WTC11 (cell line): ENCODE measurements at regions not wholly inside any gene's neighbourhood (a gene's known extent, or its start where the extent isn't known, plus 50 kb on each side); places are given as distances from the start of the nearest gene placed in this dataset.

Experiments
- ATAC-seq: fragments of 200-7000 bp; cut with Tn5 transposase; 2 replicates; pipeline ENCODE4 v1.10.0; 2021; ENCODE audit warnings: mild to moderate bottlenecking, moderate library complexity
- CTCF ChIA-PET: fragments of 300-600 bp; sonication (Branson Sonifier 250); formaldehyde crosslinking; loops from one replicate; lab custom pipeline; 2021; ENCODE audit warnings: antibody characterized with exemption; lab: Charles Lee
- POLR2A ChIA-PET: fragments of 350-600 bp; sonication (Branson Sonifier 250); formaldehyde crosslinking; loops from one replicate; lab custom pipeline; 2021; ENCODE audit warnings: antibody characterized with exemption; lab: Charles Lee
- DNase-seq: peaks from one replicate; pipeline ENCODE4 v3.0.0; 2021; ENCODE audit warnings: low spot score
- H3K27ac Mint-ChIP-seq: 2 replicates; pipeline ENCODE4 v1.8.0; 2021; ENCODE audit warnings: mixed read lengths
- H3K27me3 Mint-ChIP-seq: 2 replicates; pipeline ENCODE4 v1.8.0; 2021; ENCODE audit warnings: low read depth, mild to moderate bottlenecking, moderate library complexity, mixed read lengths
- H3K36me3 Mint-ChIP-seq: 2 replicates; pipeline ENCODE4 v1.8.0; 2021; ENCODE audit warnings: mixed read lengths
- H3K4me1 Mint-ChIP-seq: 2 replicates; pipeline ENCODE4 v1.8.0; 2022; ENCODE audit warnings: mixed read lengths
- H3K4me3 Mint-ChIP-seq: 2 replicates; pipeline ENCODE4 v1.8.0; 2021; ENCODE audit warnings: mild to moderate bottlenecking, moderate library complexity, mixed read lengths
- H3K9me3 Mint-ChIP-seq: 2 replicates; pipeline ENCODE4 v1.8.0; 2021; ENCODE audit warnings: mixed read lengths
- ESRRA ChIP-seq: sonication (generic); formaldehyde crosslinking; IDR thresholded peaks from 2 replicates; pipeline ENCODE4 v1.8.1; 2022; ENCODE audit warnings: mild to moderate bottlenecking, missing genetic modification reagents, borderline replicate concordance
- ETV6 ChIP-seq: sonication (generic); formaldehyde crosslinking; IDR thresholded peaks from 2 replicates; pipeline ENCODE4 v1.8.1; 2022; ENCODE audit warnings: mild to moderate bottlenecking, missing genetic modification reagents
- FOXJ3 ChIP-seq: sonication (generic); formaldehyde crosslinking; IDR thresholded peaks from 2 replicates; pipeline ENCODE4 v1.9.0; 2021; ENCODE audit warnings: missing genetic modification reagents, mild to moderate bottlenecking, borderline replicate concordance
- FOXK1 ChIP-seq: sonication (generic); formaldehyde crosslinking; IDR thresholded peaks from 2 replicates; pipeline ENCODE4 v1.8.0; 2022; ENCODE audit warnings: mild to moderate bottlenecking, moderate library complexity, missing genetic modification reagents
- HMGA2 ChIP-seq: fragments of 250-450 bp; sonication (Bioruptor Pico); IDR thresholded peaks from 2 replicates; pipeline ENCODE4 v1.4.0; 2021; ENCODE audit warnings: mild to moderate bottlenecking, moderate library complexity
- JUN ChIP-seq: sonication (generic); formaldehyde crosslinking; IDR thresholded peaks from 2 replicates; pipeline ENCODE4 v1.8.0; 2023; ENCODE audit warnings: mild to moderate bottlenecking, missing genetic modification reagents
- KAT7 ChIP-seq: sonication (generic); formaldehyde crosslinking; IDR thresholded peaks from 2 replicates; pipeline ENCODE4 v1.8.1; 2023; ENCODE audit warnings: missing genetic modification reagents, mild to moderate bottlenecking, borderline replicate concordance
- MXD4 ChIP-seq: fragments of 250-450 bp; sonication (Bioruptor Pico); IDR thresholded peaks from 2 replicates; pipeline ENCODE4 v1.8.0; 2021; ENCODE audit warnings: mild to moderate bottlenecking, moderate library complexity, borderline replicate concordance
- MYBL2 ChIP-seq: sonication (generic); formaldehyde crosslinking; IDR thresholded peaks from 2 replicates; pipeline ENCODE4 v1.8.1; 2023; ENCODE audit warnings: mild to moderate bottlenecking, moderate library complexity, missing genetic modification reagents
- NFATC4 ChIP-seq: fragments of 250-450 bp; sonication (Bioruptor Pico); IDR thresholded peaks from 2 replicates; pipeline ENCODE4 v1.9.0; 2021; ENCODE audit warnings: mild to moderate bottlenecking
- NR1H2 ChIP-seq: sonication (generic); formaldehyde crosslinking; IDR thresholded peaks from 2 replicates; pipeline ENCODE4 v1.9.0; 2021; ENCODE audit warnings: mild to moderate bottlenecking, moderate library complexity, missing genetic modification reagents
- NR2C2 ChIP-seq: sonication (generic); formaldehyde crosslinking; IDR thresholded peaks from 2 replicates; pipeline ENCODE4 v1.8.0; 2022; ENCODE audit warnings: mild to moderate bottlenecking, missing genetic modification reagents
- NR3C1 ChIP-seq: sonication (generic); formaldehyde crosslinking; conservative IDR thresholded peaks from 2 replicates; pipeline ENCODE4 v1.8.1; 2023; ENCODE audit warnings: low read depth, mild to moderate bottlenecking, missing genetic modification reagents
- RELA ChIP-seq: sonication (generic); formaldehyde crosslinking; IDR thresholded peaks from 2 replicates; pipeline ENCODE4 v1.8.1; 2022; ENCODE audit warnings: missing genetic modification reagents, mild to moderate bottlenecking, borderline replicate concordance
- SMAD4 ChIP-seq: sonication (generic); formaldehyde crosslinking; IDR thresholded peaks from 2 replicates; pipeline ENCODE4 v1.8.0; 2022; ENCODE audit warnings: mild to moderate bottlenecking, missing genetic modification reagents
- ZNF219 ChIP-seq: sonication (generic); formaldehyde crosslinking; IDR thresholded peaks from 2 replicates; pipeline ENCODE4 v1.8.0; 2023; ENCODE audit warnings: missing genetic modification reagents, mild to moderate bottlenecking, borderline replicate concordance
- ZNF317 ChIP-seq: sonication (generic); formaldehyde crosslinking; IDR thresholded peaks from 2 replicates; pipeline ENCODE4 v1.8.1; 2023; ENCODE audit warnings: low read depth, mild to moderate bottlenecking, moderate library complexity, missing genetic modification reagents, borderline replicate concordance
- ZNF423 ChIP-seq: fragments of 250-450 bp; sonication (Bioruptor Pico); IDR thresholded peaks from 2 replicates; pipeline ENCODE4 v2.1.2; 2022; ENCODE audit warnings: mild to moderate bottlenecking, moderate library complexity
- TF ChIP-seq, protein P1 (sequence below): sonication (generic); formaldehyde crosslinking; IDR thresholded peaks from 2 replicates; pipeline ENCODE4 v1.8.0; 2022; ENCODE audit warnings: mild to moderate bottlenecking, missing genetic modification reagents
- TF ChIP-seq, protein P2 (sequence below): sonication (generic); formaldehyde crosslinking; IDR thresholded peaks from 2 replicates; pipeline ENCODE4 v1.8.1; 2023; ENCODE audit warnings: mild to moderate bottlenecking, moderate library complexity, missing genetic modification reagents
- TF ChIP-seq, protein P3 (sequence below): fragments of 250-450 bp; sonication (Bioruptor Pico); IDR thresholded peaks from 2 replicates; pipeline ENCODE4 v1.9.0; 2021; ENCODE audit warnings: mild to moderate bottlenecking, borderline replicate concordance
- TF ChIP-seq, protein P4 (sequence below): sonication (generic); formaldehyde crosslinking; conservative IDR thresholded peaks from 2 replicates; pipeline ENCODE4 v1.8.1; 2022; ENCODE audit warnings: mild to moderate bottlenecking, missing genetic modification reagents
- TF ChIP-seq, protein P5 (sequence below): sonication (generic); formaldehyde crosslinking; IDR thresholded peaks from 2 replicates; pipeline ENCODE4 v1.8.1; 2022; ENCODE audit warnings: missing genetic modification reagents, borderline replicate concordance
- TF ChIP-seq, protein P6 (sequence below): sonication (generic); formaldehyde crosslinking; IDR thresholded peaks from 2 replicates; pipeline ENCODE4 v1.8.0; 2023; ENCODE audit warnings: mild to moderate bottlenecking, missing genetic modification reagents
- TF ChIP-seq, protein P7 (sequence below): fragments of 250-450 bp; sonication (Bioruptor Pico); IDR thresholded peaks from 2 replicates; pipeline ENCODE4 v1.9.0; 2021; ENCODE audit warnings: moderate library complexity, mild to moderate bottlenecking, inconsistent platforms, borderline replicate concordance

DNA sequence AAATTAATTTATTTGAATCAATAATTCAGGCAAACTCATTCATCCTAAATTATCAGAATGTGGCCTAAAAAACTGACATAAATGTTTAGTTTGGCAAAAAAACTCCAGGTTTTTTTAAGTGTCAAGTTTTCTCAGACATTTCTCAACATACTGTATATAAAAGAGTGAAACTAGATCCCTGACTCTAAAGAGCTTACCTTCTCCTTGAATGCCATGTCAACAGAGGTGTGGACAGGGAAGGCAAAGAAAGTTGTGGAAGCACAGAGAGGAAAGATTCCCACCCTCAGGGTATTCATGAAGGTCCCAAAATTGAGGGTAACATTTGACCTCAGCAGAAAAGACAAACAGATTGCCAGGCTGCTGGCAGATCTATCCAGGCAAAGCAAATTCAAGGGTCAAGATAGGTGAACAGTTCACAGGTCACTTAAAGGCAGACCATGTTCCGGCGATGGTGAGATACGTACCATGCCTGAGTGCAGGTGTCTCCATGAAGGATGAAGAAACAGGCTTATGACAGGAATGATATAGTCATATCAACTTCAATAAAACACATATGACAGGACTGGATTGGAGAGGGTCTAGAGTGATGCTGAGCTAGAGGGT is 1638.3 kb upstream of the ZEB2 start:
- ATAC-seq, result no peak
- no peaks in the 10 kb centered on the region for H3K36me3 Mint-ChIP-seq
- no peaks in the 10 kb centered on the region for H3K4me1 Mint-ChIP-seq
- TF ChIP-seq JUN (CRISPR knock-in tag) (no peak), KAT7 (CRISPR knock-in tag) (no peak), FOXJ3 (no peak), ESRRA (CRISPR knock-in tag) (no peak), SMAD4 (CRISPR knock-in tag) (no peak), NFATC4 (CRISPR knock-in tag) (no peak), RELA (CRISPR knock-in tag) (no peak), ZNF317 (no peak), ZNF219 (no peak), ZNF423 (CRISPR knock-in tag) (no peak), HMGA2 (CRISPR knock-in tag) (no peak), MYBL2 (CRISPR knock-in tag) (no peak), MXD4 (no peak)
- TF ChIP-seq, protein P1, sequence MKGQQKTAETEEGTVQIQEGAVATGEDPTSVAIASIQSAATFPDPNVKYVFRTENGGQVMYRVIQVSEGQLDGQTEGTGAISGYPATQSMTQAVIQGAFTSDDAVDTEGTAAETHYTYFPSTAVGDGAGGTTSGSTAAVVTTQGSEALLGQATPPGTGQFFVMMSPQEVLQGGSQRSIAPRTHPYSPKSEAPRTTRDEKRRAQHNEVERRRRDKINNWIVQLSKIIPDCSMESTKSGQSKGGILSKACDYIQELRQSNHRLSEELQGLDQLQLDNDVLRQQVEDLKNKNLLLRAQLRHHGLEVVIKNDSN, result no peak
- TF ChIP-seq, protein P2, sequence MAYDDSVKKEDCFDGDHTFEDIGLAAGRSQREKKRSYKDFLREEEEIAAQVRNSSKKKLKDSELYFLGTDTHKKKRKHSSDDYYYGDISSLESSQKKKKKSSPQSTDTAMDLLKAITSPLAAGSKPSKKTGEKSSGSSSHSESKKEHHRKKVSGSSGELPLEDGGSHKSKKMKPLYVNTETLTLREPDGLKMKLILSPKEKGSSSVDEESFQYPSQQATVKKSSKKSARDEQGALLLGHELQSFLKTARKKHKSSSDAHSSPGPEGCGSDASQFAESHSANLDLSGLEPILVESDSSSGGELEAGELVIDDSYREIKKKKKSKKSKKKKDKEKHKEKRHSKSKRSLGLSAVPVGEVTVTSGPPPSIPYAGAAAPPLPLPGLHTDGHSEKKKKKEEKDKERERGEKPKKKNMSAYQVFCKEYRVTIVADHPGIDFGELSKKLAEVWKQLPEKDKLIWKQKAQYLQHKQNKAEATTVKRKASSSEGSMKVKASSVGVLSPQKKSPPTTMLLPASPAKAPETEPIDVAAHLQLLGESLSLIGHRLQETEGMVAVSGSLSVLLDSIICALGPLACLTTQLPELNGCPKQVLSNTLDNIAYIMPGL (CRISPR knock-in tag), result no peak
- TF ChIP-seq, protein P3, sequence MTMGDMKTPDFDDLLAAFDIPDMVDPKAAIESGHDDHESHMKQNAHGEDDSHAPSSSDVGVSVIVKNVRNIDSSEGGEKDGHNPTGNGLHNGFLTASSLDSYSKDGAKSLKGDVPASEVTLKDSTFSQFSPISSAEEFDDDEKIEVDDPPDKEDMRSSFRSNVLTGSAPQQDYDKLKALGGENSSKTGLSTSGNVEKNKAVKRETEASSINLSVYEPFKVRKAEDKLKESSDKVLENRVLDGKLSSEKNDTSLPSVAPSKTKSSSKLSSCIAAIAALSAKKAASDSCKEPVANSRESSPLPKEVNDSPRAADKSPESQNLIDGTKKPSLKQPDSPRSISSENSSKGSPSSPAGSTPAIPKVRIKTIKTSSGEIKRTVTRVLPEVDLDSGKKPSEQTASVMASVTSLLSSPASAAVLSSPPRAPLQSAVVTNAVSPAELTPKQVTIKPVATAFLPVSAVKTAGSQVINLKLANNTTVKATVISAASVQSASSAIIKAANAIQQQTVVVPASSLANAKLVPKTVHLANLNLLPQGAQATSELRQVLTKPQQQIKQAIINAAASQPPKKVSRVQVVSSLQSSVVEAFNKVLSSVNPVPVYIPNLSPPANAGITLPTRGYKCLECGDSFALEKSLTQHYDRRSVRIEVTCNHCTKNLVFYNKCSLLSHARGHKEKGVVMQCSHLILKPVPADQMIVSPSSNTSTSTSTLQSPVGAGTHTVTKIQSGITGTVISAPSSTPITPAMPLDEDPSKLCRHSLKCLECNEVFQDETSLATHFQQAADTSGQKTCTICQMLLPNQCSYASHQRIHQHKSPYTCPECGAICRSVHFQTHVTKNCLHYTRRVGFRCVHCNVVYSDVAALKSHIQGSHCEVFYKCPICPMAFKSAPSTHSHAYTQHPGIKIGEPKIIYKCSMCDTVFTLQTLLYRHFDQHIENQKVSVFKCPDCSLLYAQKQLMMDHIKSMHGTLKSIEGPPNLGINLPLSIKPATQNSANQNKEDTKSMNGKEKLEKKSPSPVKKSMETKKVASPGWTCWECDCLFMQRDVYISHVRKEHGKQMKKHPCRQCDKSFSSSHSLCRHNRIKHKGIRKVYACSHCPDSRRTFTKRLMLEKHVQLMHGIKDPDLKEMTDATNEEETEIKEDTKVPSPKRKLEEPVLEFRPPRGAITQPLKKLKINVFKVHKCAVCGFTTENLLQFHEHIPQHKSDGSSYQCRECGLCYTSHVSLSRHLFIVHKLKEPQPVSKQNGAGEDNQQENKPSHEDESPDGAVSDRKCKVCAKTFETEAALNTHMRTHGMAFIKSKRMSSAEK (CRISPR knock-in tag), result no peak
- TF ChIP-seq, protein P4, sequence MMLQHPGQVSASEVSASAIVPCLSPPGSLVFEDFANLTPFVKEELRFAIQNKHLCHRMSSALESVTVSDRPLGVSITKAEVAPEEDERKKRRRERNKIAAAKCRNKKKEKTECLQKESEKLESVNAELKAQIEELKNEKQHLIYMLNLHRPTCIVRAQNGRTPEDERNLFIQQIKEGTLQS, result no peak
- no peaks in the 10 kb centered on the region for H3K9me3 Mint-ChIP-seq
- CTCF ChIA-PET, result no interaction called here
- H3K27me3 Mint-ChIP-seq, result no peaks in the 10 kb centered on the region
- POLR2A ChIA-PET, result no interaction called here
- no peak overlapping the region for H3K4me3 Mint-ChIP-seq
- no peak overlapping the region for H3K27ac Mint-ChIP-seq
- no peak for DNase-seq

DNA sequence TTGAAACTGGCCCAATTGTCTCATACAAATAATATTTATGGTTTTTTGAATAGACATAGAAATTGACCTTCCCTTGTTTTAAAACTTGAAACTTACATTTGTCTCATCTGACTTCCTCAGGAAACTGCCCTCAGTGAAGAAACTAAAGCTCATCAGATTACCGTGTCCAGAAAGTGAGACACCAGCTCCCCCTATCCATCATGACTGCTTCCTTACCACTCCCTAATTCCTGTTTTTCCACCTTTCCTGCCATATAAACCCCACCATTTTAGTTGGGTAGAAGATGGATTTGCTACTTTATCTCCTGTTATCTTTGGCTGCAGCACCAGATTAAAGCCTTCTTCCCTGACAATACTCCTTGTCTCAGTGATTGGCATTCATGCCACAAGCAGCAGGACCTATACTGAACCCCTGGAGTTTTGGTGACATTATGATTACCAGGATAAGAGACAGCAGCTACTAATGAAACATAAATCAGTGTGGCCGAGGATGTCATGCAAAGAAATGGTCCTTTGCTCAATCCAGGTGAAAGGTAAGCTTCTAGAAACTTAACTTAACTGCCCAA is 1627.6 kb upstream of the ZEB2 start:
- H3K4me3 Mint-ChIP-seq, result no peak overlapping the region
- ChIA-PET CTCF (interaction anchor here (1.3 kb wide), 1 partner anchor 395 kb away, joined by 4 read pairs; no protein-coding TSS in a partner anchor), POLR2A (no interaction called here)
- H3K9me3 Mint-ChIP-seq, result peaks cover 10% of the 10 kb centered on the region
- ATAC-seq (peak; percentile 47), DNase-seq (no peak)
- 0 out of 2 replicates have a peak, but pooled peaks cover 2% of the 10 kb centered on the region for H3K4me1 Mint-ChIP-seq
- H3K27me3 Mint-ChIP-seq, result no peaks in the 10 kb centered on the region
- H3K36me3 Mint-ChIP-seq, result peaks cover 8% of the 10 kb centered on the region
- H3K27ac Mint-ChIP-seq, result no peak overlapping the region
- TF ChIP-seq, protein P5, sequence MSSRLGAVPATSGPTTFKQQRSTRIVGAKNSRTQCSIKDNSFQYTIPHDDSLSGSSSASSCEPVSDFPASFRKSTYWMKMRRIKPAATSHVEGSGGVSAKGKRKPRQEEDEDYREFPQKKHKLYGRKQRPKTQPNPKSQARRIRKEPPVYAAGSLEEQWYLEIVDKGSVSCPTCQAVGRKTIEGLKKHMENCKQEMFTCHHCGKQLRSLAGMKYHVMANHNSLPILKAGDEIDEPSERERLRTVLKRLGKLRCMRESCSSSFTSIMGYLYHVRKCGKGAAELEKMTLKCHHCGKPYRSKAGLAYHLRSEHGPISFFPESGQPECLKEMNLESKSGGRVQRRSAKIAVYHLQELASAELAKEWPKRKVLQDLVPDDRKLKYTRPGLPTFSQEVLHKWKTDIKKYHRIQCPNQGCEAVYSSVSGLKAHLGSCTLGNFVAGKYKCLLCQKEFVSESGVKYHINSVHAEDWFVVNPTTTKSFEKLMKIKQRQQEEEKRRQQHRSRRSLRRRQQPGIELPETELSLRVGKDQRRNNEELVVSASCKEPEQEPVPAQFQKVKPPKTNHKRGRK (CRISPR knock-in tag), result no peak
- TF ChIP-seq NR2C2 (CRISPR knock-in tag), result no peak
- TF ChIP-seq, protein P6, sequence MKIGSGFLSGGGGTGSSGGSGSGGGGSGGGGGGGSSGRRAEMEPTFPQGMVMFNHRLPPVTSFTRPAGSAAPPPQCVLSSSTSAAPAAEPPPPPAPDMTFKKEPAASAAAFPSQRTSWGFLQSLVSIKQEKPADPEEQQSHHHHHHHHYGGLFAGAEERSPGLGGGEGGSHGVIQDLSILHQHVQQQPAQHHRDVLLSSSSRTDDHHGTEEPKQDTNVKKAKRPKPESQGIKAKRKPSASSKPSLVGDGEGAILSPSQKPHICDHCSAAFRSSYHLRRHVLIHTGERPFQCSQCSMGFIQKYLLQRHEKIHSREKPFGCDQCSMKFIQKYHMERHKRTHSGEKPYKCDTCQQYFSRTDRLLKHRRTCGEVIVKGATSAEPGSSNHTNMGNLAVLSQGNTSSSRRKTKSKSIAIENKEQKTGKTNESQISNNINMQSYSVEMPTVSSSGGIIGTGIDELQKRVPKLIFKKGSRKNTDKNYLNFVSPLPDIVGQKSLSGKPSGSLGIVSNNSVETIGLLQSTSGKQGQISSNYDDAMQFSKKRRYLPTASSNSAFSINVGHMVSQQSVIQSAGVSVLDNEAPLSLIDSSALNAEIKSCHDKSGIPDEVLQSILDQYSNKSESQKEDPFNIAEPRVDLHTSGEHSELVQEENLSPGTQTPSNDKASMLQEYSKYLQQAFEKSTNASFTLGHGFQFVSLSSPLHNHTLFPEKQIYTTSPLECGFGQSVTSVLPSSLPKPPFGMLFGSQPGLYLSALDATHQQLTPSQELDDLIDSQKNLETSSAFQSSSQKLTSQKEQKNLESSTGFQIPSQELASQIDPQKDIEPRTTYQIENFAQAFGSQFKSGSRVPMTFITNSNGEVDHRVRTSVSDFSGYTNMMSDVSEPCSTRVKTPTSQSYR (CRISPR knock-in tag), result no peak
- no peak for TF ChIP-seq FOXK1 (CRISPR knock-in tag)
- no peak for TF ChIP-seq ETV6
- TF ChIP-seq, protein P7, sequence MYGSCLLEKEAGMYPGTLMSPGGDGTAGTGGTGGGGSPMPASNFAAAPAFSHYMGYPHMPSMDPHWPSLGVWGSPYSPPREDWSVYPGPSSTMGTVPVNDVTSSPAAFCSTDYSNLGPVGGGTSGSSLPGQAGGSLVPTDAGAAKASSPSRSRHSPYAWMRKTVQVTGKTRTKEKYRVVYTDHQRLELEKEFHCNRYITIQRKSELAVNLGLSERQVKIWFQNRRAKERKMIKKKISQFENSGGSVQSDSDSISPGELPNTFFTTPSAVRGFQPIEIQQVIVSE, result no peak
- no peak for TF ChIP-seq NR3C1 (CRISPR knock-in tag)
- no peak for TF ChIP-seq NR1H2 (CRISPR knock-in tag)
